Mammary epithelial cell (primary cell): ENCODE measurements at regions not wholly inside any gene's neighbourhood (a gene's known extent, or its start where the extent isn't known, plus 50 kb on each side); places are given as distances from the start of the nearest gene placed in this dataset.

Source experiments
- EZH2 ChIP-seq: IDR thresholded peaks from 2 replicates; pipeline ENCODE4 v1.6.1; 2012; ENCODE audit warnings: low read length, inconsistent platforms, borderline replicate concordance
- TF ChIP-seq, protein P1 (sequence below), 2 donors: IDR thresholded peaks in 1 of 2; conservative IDR thresholded peaks in 1 of 2; 2 replicates each; pipeline ENCODE4 v1.5.1; 2011 to 2012; ENCODE audit warnings: inconsistent platforms in 2 of 2, low read length in 2 of 2, mild to moderate bottlenecking in 2 of 2, control low read depth in 1 of 2, low read depth in 1 of 2; ENCODE audit not compliant: insufficient read depth in 1 of 2; ENCODE audit errors: extremely low read depth in 1 of 2

DNA sequence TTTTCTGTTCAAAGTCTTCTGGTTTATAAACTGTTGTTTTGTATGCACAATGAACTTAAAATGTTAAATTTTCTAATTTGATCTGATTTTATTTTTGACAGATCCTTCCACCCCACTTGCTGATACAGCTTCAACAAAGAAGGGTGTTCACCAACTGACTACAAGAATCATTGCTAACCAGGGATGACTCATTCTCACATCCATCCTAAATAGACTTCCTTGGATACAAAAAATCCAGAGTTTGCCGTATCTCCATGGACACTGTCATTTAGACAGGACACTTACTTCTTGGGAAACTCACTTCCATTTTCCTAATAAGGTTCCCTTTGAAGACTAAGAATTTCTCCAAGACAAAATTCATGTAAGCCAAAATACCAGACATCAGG is 111.6 kb upstream of the NWD2 start:
- TF ChIP-seq, protein P1, sequence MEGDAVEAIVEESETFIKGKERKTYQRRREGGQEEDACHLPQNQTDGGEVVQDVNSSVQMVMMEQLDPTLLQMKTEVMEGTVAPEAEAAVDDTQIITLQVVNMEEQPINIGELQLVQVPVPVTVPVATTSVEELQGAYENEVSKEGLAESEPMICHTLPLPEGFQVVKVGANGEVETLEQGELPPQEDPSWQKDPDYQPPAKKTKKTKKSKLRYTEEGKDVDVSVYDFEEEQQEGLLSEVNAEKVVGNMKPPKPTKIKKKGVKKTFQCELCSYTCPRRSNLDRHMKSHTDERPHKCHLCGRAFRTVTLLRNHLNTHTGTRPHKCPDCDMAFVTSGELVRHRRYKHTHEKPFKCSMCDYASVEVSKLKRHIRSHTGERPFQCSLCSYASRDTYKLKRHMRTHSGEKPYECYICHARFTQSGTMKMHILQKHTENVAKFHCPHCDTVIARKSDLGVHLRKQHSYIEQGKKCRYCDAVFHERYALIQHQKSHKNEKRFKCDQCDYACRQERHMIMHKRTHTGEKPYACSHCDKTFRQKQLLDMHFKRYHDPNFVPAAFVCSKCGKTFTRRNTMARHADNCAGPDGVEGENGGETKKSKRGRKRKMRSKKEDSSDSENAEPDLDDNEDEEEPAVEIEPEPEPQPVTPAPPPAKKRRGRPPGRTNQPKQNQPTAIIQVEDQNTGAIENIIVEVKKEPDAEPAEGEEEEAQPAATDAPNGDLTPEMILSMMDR (conservative IDR thresholded peaks at IDR 0.05 in 1 of 2, IDR thresholded peaks at IDR 0.05 in 1 of 2; ENCODE audit: extremely low read depth in 1 of 2, insufficient read depth in 1 of 2, low read depth in 1 of 2, low read length in 2 of 2) = no peak
- TF ChIP-seq EZH2 = no peak
